GM23338 (cell line): ENCODE measurements at regions not wholly inside any gene's neighbourhood (a gene's known extent, or its start where the extent isn't known, plus 50 kb on each side); places are given as distances from the start of the nearest gene placed in this dataset.

ENCODE experiments used
- ATAC-seq: fragments of 200-7000 bp; cut with Tn5 transposase; 3 replicates; pipeline ENCODE4 v1.9.1; 2020
- DNase-seq: peaks from one replicate; pipeline ENCODE4 v3.0.0-alpha.2; 2015; ENCODE audit warnings: low spot score
- H2AFZ ChIP-seq: fragments of 200-600 bp; sonication (generic); 2 replicates; pipeline ENCODE4 v1.8.0; 2016; ENCODE audit warnings: antibody characterized with exemption, mild to moderate bottlenecking, moderate library complexity
- H3F3A ChIP-seq: fragments of 200-600 bp; sonication (generic); replicated peaks from 2 replicates; pipeline ENCODE4 v1.8.0; 2017; ENCODE audit warnings: antibody characterized with exemption, mixed run types, low read depth
- H3K27ac ChIP-seq: fragments of 200-600 bp; sonication (generic); 2 replicates; pipeline ENCODE4 v1.6.1; 2016; ENCODE audit warnings: low read depth
- H3K27me3 ChIP-seq: fragments of 200-600 bp; sonication (generic); 2 replicates; pipeline ENCODE4 v1.8.0; 2016; ENCODE audit warnings: mild to moderate bottlenecking, mixed run types, moderate library complexity; ENCODE audit not compliant: insufficient read depth
- H3K36me3 ChIP-seq: fragments of 200-600 bp; sonication (generic); 2 replicates; pipeline ENCODE4 v1.8.0; 2016; ENCODE audit warnings: mild to moderate bottlenecking; ENCODE audit not compliant: insufficient read depth
- H3K4me1 ChIP-seq: fragments of 200-600 bp; sonication (generic); 2 replicates; pipeline ENCODE4 v1.8.0; 2016; ENCODE audit warnings: mild to moderate bottlenecking, moderate library complexity; ENCODE audit not compliant: insufficient read depth
- H3K4me2 ChIP-seq: fragments of 200-600 bp; sonication (generic); 2 replicates; pipeline ENCODE4 v1.7.1; 2017; ENCODE audit warnings: mixed run types
- H3K4me3 ChIP-seq: fragments of 200-600 bp; sonication (generic); 2 replicates; pipeline ENCODE4 v1.6.1; 2016; ENCODE audit warnings: mixed run types
- H3K79me2 ChIP-seq: fragments of 200-600 bp; sonication (generic); replicated peaks from 2 replicates; pipeline ENCODE4 v1.8.0; 2017; ENCODE audit warnings: mild to moderate bottlenecking; ENCODE audit not compliant: insufficient read depth
- H3K9me2 ChIP-seq: fragments of 200-600 bp; sonication (generic); 2 replicates; pipeline ENCODE4 v1.8.0; 2017; ENCODE audit not compliant: insufficient read depth
- H4K20me1 ChIP-seq: fragments of 200-600 bp; sonication (generic); replicated peaks from 2 replicates; pipeline ENCODE4 v1.8.0; 2017; ENCODE audit warnings: mild to moderate bottlenecking; ENCODE audit not compliant: insufficient read depth
- H3K27ac Mint-ChIP-seq: 2 replicates; pipeline ENCODE4 v1.8.0; 2020; ENCODE audit warnings: inconsistent platforms, mild to moderate bottlenecking, moderate library complexity, mixed read lengths
- H3K27me3 Mint-ChIP-seq: 3 replicates; pipeline ENCODE4 v1.8.0; 2022; ENCODE audit warnings: low read depth, mild to moderate bottlenecking, moderate library complexity, mixed read lengths, inconsistent platforms; ENCODE audit not compliant: insufficient read depth, poor library complexity
- H3K36me3 Mint-ChIP-seq: 3 replicates; pipeline ENCODE4 v1.8.0; 2021; ENCODE audit warnings: low read depth, mild to moderate bottlenecking, inconsistent platforms, moderate library complexity, mixed read lengths
- H3K4me1 Mint-ChIP-seq: 3 replicates; pipeline ENCODE4 v1.8.0; 2020; ENCODE audit warnings: mild to moderate bottlenecking, inconsistent platforms, mixed read lengths
- H3K4me3 Mint-ChIP-seq: 3 replicates; pipeline ENCODE4 v1.8.0; 2021; ENCODE audit warnings: moderate library complexity, mild to moderate bottlenecking, inconsistent platforms, mixed read lengths
- H3K9me3 Mint-ChIP-seq: 3 replicates; pipeline ENCODE4 v1.8.0; 2020; ENCODE audit warnings: moderate library complexity, mild to moderate bottlenecking, inconsistent platforms, mixed read lengths
- CREB1 ChIP-seq: fragments of 250-450 bp; sonication (Bioruptor Pico); IDR thresholded peaks from 2 replicates; pipeline ENCODE4 v1.5.0; 2020; ENCODE audit warnings: low read depth, mild to moderate bottlenecking, moderate library complexity
- CTCF ChIP-seq, 2 experiments: fragments of 200-600 bp in 1 of 2; sonication (generic) in 1 of 2; conservative IDR thresholded peaks; 2 replicates each; pipeline versions ENCODE4 v1.5.1 to v1.6.1; 2016 to 2017; ENCODE audit warnings: antibody characterized with exemption in 2 of 2, low read depth in 2 of 2, mild to moderate bottlenecking in 2 of 2, moderate library complexity in 1 of 2
- ETS1 ChIP-seq: IDR thresholded peaks from 2 replicates; pipeline ENCODE4 v1.6.1; 2016; ENCODE audit warnings: antibody characterized with exemption
- EZH2 ChIP-seq: fragments of 200-600 bp; sonication (generic); IDR thresholded peaks from one replicate; pipeline ENCODE4 v1.8.0; 2017; ENCODE audit warnings: antibody characterized with exemption, mild to moderate bottlenecking, low read depth; ENCODE audit not compliant: unreplicated experiment
- EZH2phosphoT487 ChIP-seq: fragments of 200-600 bp; sonication (generic); IDR thresholded peaks from one replicate; pipeline ENCODE4 v1.8.1; 2018; ENCODE audit warnings: antibody characterized with exemption; ENCODE audit not compliant: unreplicated experiment
- JUNB ChIP-seq: IDR thresholded peaks from one replicate; pipeline ENCODE4 v1.6.1; 2016; ENCODE audit warnings: antibody characterized with exemption; ENCODE audit not compliant: unreplicated experiment
- NANOG ChIP-seq: IDR thresholded peaks from 2 replicates; pipeline ENCODE4 v1.6.1; 2016; ENCODE audit warnings: antibody characterized with exemption, borderline replicate concordance
- POLR2AphosphoS5 ChIP-seq: IDR thresholded peaks from 2 replicates; pipeline ENCODE4 v1.6.1; 2016; ENCODE audit warnings: antibody characterized with exemption, low read depth
- REST ChIP-seq: IDR thresholded peaks from one replicate; pipeline ENCODE4 v1.6.1; 2018; ENCODE audit warnings: antibody characterized with exemption; ENCODE audit not compliant: unreplicated experiment
- STAT1 ChIP-seq: IDR thresholded peaks from one replicate; pipeline ENCODE4 v1.6.1; 2016; ENCODE audit warnings: antibody characterized with exemption; ENCODE audit not compliant: unreplicated experiment
- ZNF114 ChIP-seq: fragments of 250-450 bp; sonication (Bioruptor Pico); IDR thresholded peaks from 2 replicates; pipeline ENCODE4 v1.5.0; 2020; ENCODE audit warnings: mild to moderate bottlenecking, moderate library complexity
- ZNF331 ChIP-seq: fragments of 250-450 bp; sonication (Bioruptor Pico); IDR thresholded peaks from 2 replicates; pipeline ENCODE4 v1.5.0; 2020; ENCODE audit warnings: low read depth, mild to moderate bottlenecking, moderate library complexity
- ZNF462 ChIP-seq: fragments of 250-450 bp; sonication (Bioruptor Pico); IDR thresholded peaks from 2 replicates; pipeline ENCODE4 v1.5.0; 2020; ENCODE audit warnings: mild to moderate bottlenecking, moderate library complexity

- H3K9me3 Mint-ChIP-seq: no peaks in the 10 kb centered on the region
- Histone ChIP-seq H3K27ac (no peak overlapping the region), H3K79me2 (no peaks in the 10 kb centered on the region), H3K4me2 (no peak overlapping the region), H3K4me3 (no peak overlapping the region), H3K36me3 (no peaks in the 10 kb centered on the region), H2AFZ (no peak overlapping the region), H3F3A (no peaks in the 10 kb centered on the region), H3K9me2 (no peaks in the 10 kb centered on the region), H4K20me1 (no peaks in the 10 kb centered on the region), H3K4me1 (0 out of 2 replicates have a peak, but pooled peaks cover 3% of the 10 kb centered on the region), H3K27me3 (no peaks in the 10 kb centered on the region)
- ATAC-seq: no peak
- no peak overlapping the region for H3K27ac Mint-ChIP-seq
- no peak for TF ChIP-seq EZH2phosphoT487
- no peak for TF ChIP-seq ETS1
- TF ChIP-seq EZH2: no peak
- no peak for TF ChIP-seq STAT1
- TF ChIP-seq JUNB: no peak
- no peak for TF ChIP-seq ZNF114 (CRISPR knock-in tag)
- TF ChIP-seq NANOG: no peak
- TF ChIP-seq ZNF462: no peak
- no peak for TF ChIP-seq CREB1 (CRISPR knock-in tag)
- no peak for TF ChIP-seq REST
- TF ChIP-seq CTCF (conservative IDR thresholded peaks at IDR 0.05; ENCODE audit: low read depth in 2 of 2): no peak
- no peak for TF ChIP-seq ZNF331 (CRISPR knock-in tag)
- TF ChIP-seq POLR2AphosphoS5: no peak
- no peak for DNase-seq
- H3K27me3 Mint-ChIP-seq: no peaks in the 10 kb centered on the region
- H3K36me3 Mint-ChIP-seq: no peaks in the 10 kb centered on the region
- H3K4me1 Mint-ChIP-seq: peaks cover 4% of the 10 kb centered on the region; the same call in 2 of the 3 replicates
- no peak overlapping the region for H3K4me3 Mint-ChIP-seq
Observed at GRCh38 chr14:98252820-98253219, 1019.2 kb downstream of the BCL11B start.
